Adipocyte (in vitro differentiated cells): ENCODE measurements at regions not wholly inside any gene's neighbourhood (a gene's known extent, or its start where the extent isn't known, plus 50 kb on each side); places are given as distances from the start of the nearest gene placed in this dataset.
"Not testable (repeated sequence)": the region's sequence is repeated elsewhere in the genome, so short reads cannot be mapped to it uniquely, and the experiment has no call there.

Experiments
- DNase-seq: peaks from one replicate; pipeline ENCODE4 v3.0.0-alpha.2; 2015; ENCODE audit warnings: low read depth
- H3K27me3 ChIP-seq: replicated peaks from 2 replicates; pipeline ENCODE4 v1.7.0; 2013; ENCODE audit warnings: mild to moderate bottlenecking, low read length, moderate library complexity; ENCODE audit not compliant: control insufficient read depth, insufficient read depth
- H3K36me3 ChIP-seq: 2 replicates; pipeline ENCODE4 v1.7.0; 2013; ENCODE audit warnings: low read length, mild to moderate bottlenecking, moderate library complexity; ENCODE audit not compliant: control insufficient read depth, insufficient read depth, severe bottlenecking
- H3K4me1 ChIP-seq: 2 replicates; pipeline ENCODE4 v1.7.0; 2013; ENCODE audit warnings: mild to moderate bottlenecking, low read length, moderate library complexity; ENCODE audit not compliant: control insufficient read depth, insufficient read depth
- H3K4me3 ChIP-seq: 2 replicates; pipeline ENCODE4 v1.7.0; 2013; ENCODE audit warnings: mild to moderate bottlenecking, low read length, moderate library complexity
- H3K9ac ChIP-seq: 2 replicates; pipeline ENCODE4 v1.7.0; 2013; ENCODE audit warnings: mild to moderate bottlenecking, low read length, moderate library complexity
- H3K9me3 ChIP-seq: 2 replicates; pipeline ENCODE4 v1.7.0; 2013; ENCODE audit warnings: mild to moderate bottlenecking, low read length, moderate library complexity; ENCODE audit not compliant: control insufficient read depth

DNA sequence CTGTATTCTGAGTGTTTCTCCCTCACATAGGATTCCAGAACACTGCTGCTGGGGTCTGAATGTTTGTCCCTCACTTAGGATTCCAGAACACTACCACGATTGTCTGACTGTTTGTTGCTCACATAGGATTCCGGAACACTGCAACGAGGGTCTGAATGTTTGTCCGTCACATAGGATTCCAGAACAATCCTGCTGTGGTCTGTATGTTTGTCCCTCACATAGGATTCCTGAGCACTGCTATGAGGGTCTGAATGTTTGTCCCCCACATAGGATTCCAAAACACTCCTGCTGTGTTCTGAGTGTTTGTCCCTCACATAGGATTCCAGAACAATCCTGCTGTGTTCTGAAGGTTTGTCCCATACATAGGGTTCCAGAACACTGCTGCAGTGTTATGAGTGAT lies 215.8 kb downstream of the FOXD4L6 start:
- H3K4me1 ChIP-seq, DNase-seq, H3K27me3 ChIP-seq, H3K4me3 ChIP-seq, H3K9ac ChIP-seq, H3K36me3 ChIP-seq: not testable (repeated sequence)
- peaks cover 52% of the 10 kb centered on the region for H3K9me3 ChIP-seq

DNA sequence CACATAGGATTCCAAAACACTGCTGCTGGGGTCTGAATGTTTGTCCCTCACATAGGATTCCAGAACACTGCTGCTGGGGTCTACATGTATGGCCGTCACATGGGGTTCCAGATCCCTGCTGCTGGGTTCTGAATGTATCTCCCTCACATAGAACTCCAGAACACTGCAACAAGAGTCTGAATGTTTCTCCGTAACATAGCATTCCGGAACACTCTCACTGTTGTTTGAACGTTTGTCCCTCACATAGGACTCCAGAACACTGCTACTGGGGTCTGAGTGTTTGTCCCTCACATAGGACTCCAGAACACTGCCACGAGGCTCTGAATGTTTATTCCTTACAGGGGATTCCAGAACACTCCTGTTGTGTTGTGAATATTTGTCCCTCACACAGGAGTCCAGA lies 216.8 kb downstream of the FOXD4L6 start:
- H3K27me3 ChIP-seq, result no peaks in the 10 kb centered on the region

DNA sequence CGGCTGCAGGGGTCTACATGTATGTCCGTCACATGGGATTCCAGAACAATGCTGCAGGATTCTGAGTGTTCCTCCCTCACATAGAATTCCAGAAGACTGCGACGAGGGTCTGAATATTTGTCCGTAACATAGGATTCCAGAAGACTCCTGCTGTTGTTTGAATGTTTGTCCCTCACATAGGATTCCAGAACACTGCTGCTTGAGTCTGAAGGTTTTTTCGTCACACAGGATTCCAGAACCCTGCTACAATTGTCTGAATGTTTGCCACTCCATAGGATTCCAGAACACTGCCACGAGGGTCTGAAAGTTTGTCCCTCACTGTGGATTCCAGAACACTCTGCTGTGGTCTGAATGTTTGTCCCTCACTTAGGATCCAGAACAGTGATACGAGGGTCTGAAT lies 217.5 kb downstream of the FOXD4L6 start:
- not testable (repeated sequence) for H3K27me3 ChIP-seq, H3K9ac ChIP-seq, H3K4me3 ChIP-seq, H3K36me3 ChIP-seq, DNase-seq, H3K4me1 ChIP-seq
- peaks cover 67% of the 10 kb centered on the region for H3K9me3 ChIP-seq

More for the DNA sequence above, 216.8 kb downstream of the FOXD4L6 start:
- DNase-seq, result no peak
- H3K9ac ChIP-seq, result no peak overlapping the region
- no peaks in the 10 kb centered on the region for H3K36me3 ChIP-seq
- peaks cover 61% of the 10 kb centered on the region for H3K9me3 ChIP-seq
- no peaks in the 10 kb centered on the region for H3K4me1 ChIP-seq
- H3K4me3 ChIP-seq, result no peak overlapping the region

DNA sequence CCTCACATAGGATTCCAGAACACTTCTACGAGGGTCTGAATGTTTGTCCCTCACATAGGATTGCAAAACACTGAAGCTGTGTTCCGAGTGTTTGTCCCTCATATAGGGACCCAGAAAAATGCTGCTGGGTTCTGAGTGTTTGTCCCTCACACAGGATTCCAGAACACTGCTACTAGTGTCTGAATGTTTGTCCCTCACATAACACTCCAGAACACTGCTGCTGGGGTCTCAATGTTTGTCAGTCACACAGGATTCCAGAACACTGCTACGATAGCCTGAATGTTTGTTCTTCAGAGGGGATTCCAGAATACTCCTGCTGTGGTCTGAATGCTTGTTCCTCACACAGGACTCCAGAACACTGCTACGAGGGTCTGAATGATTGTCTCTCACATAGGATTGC lies 218.7 kb downstream of the FOXD4L6 start:
- H3K4me3 ChIP-seq, result no peak overlapping the region
- H3K27me3 ChIP-seq, result no peaks in the 10 kb centered on the region
- peaks cover 77% of the 10 kb centered on the region for H3K9me3 ChIP-seq
- H3K36me3 ChIP-seq, result no peaks in the 10 kb centered on the region
- no peaks in the 10 kb centered on the region for H3K4me1 ChIP-seq
- DNase-seq, result no peak
- no peak overlapping the region for H3K9ac ChIP-seq

DNA sequence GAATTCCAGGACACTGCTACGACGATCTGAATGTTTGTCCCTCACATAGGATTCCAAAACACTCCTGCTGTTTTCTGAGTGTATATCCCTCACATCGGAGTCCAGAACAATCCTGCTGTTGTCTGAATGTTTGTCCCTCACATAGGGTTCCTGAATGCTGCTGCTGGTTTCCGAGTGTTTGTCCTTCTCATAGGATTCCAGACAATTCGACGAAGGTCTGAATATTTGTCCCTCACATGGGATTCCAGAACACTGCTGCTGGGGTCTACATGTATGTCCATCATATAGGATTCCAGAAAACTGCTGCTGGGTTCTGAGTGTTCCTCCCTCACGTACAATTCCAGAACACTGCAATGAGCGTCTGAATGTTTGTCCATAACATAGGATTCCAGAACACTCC lies 219.4 kb downstream of the FOXD4L6 start:
- peaks cover 83% of the 10 kb centered on the region for H3K9me3 ChIP-seq
- H3K27me3 ChIP-seq, H3K36me3 ChIP-seq, H3K4me3 ChIP-seq, H3K9ac ChIP-seq, H3K4me1 ChIP-seq, DNase-seq: not testable (repeated sequence)

DNA sequence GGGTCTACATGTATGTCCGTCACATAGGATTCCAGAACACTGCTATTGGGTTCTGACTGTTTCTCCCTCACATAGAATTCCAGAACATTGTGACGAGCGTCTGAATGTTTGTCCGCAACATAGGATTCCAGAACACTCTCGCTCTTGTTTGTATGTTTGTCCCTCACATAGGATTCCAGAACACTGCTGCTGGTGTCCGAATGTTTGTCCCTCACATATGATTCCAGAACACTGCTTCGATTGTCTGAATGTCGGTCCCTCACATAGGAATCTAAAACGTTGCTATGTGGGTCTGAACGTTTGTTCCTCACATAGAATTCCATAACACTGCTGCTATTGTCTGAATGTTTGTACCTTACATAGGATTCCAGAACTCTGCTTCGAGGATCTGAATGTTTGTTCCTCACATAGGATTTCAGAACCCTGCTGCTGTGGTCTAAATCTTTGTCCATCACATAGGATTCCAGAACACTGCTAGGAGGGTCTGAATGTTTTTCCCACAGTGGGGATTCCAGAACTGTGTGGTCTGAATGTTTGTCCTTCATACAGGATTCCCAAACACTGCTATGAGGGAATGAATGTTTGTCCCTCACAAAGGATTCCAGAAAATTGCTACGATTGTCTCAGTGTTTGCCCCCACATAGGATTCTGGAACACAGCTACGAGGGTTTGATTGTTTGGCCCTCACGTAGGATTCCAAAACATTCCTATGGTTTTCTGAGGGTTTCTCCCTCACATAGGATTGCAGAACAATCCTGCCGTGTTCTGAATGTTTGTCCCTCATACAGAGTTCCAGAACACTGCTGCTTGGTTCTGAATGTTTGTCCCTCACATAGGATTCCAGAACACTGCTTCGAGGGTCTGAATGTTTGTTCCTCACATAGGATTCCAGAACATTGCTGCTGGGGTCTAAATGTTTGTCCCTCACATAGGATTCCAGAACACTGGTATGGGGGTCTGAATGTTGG lies 220.5 kb downstream of the FOXD4L6 start:
- peaks cover 84% of the 10 kb centered on the region for H3K9me3 ChIP-seq
- DNase-seq, result no peak

DNA sequence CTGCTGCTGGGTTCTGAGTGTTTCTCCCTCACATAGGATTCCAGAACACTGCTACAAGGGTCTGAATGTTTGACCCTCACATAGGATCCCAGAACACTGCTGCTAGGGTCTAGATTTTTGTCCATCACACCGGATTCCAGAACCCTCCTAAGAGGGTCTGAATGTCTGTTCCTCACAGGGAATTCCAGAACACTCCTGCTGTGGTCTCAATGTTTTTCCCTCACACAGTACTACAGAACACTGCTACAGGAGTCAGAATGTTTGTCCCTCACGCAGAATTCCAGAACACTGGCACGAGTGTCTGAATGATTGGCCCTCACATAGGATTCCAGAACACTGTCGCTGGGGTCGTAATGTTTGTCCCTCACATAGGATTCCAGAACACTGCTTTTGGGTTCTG lies 221.6 kb downstream of the FOXD4L6 start:
- not testable (repeated sequence) for H3K9ac ChIP-seq, DNase-seq, H3K4me3 ChIP-seq, H3K27me3 ChIP-seq, H3K4me1 ChIP-seq, H3K36me3 ChIP-seq
- H3K9me3 ChIP-seq, result peaks cover 82% of the 10 kb centered on the region

More for the DNA sequence above, 220.5 kb downstream of the FOXD4L6 start:
- H3K27me3 ChIP-seq, result no peaks in the 10 kb centered on the region
- no peaks in the 10 kb centered on the region for H3K4me1 ChIP-seq
- H3K9ac ChIP-seq, result no peak overlapping the region
- H3K36me3 ChIP-seq, result no peaks in the 10 kb centered on the region
- H3K4me3 ChIP-seq, result no peak overlapping the region

DNA sequence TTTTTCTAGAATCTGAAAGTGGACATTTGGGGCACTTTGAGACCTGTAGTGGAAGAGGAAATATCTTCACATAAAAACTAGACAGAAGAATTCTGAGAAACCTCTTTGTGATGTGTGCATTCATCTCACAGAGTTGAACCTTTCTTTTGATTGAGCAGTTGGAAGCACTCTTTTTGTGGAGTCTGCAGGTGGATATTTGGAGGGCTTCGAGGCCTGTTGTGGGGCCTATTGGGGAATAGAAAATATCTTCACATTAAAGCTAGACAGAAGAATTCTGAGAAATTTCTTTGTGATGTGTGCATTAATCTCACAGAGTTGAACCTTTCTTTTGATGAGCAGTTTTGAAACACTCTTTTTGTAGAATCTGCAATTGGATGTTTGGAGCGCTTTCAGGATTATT lies 236.2 kb downstream of the FOXD4L6 start:
- H3K4me3 ChIP-seq, H3K27me3 ChIP-seq, H3K4me1 ChIP-seq, H3K36me3 ChIP-seq, H3K9ac ChIP-seq, DNase-seq: not testable (repeated sequence)
- H3K9me3 ChIP-seq, result peaks cover 98% of the 10 kb centered on the region

DNA sequence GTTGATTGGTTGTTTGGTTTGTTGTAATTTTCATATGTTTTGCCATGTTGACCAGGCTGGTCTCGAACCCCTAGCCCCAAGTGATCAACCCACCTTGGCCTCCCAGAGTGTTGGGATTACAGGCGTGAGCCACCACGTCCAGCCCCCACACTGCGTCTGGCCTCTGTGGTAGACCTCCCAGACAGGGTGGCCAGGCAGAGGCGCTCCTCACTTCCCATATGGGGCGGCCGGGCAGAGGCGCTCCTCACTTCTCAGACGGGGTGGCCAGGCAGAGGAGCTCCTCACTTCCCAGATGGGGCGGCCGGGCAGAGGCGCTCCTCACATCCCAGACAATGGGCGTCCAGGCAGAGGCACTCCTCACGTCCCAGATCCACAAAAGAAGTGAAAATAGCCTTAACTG lies 242.6 kb downstream of the FOXD4L6 start:
- not testable (repeated sequence) for H3K9ac ChIP-seq, H3K27me3 ChIP-seq, H3K36me3 ChIP-seq, H3K4me1 ChIP-seq, DNase-seq, H3K4me3 ChIP-seq
- H3K9me3 ChIP-seq, result peaks cover 75% of the 10 kb centered on the region

DNA sequence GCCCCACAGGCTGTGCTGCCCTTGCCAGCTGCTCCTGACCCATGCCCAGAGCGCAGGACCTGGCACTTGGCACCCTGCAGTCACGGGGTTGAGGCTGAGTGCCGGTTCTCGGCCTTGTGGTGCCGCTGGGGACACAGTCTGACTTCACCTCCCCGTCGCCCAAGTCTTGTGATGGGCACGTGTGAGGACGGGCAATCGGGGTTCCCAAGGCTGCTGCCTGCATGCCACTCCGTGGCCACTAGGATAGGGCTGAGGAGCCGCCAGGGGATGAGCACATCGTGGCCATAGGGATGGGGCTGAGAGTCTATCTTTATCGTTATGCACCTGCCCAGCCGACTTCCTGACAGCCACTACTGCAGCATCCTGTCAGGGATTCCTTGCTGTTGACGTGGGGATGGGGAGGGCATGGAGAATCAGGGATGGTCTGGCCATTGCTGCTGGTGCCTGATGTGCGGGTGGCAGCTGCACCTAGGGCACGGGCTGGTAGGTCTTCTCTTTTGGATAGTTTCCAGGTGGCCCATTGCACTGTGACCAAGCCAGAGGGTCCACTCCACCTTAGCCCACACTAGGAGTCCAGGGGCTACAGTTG lies 243.5 kb downstream of the FOXD4L6 start:
- H3K27me3 ChIP-seq, DNase-seq, H3K4me1 ChIP-seq, H3K9ac ChIP-seq, H3K36me3 ChIP-seq, H3K4me3 ChIP-seq: not testable (repeated sequence)
- H3K9me3 ChIP-seq, result peaks cover 75% of the 10 kb centered on the region

DNA sequence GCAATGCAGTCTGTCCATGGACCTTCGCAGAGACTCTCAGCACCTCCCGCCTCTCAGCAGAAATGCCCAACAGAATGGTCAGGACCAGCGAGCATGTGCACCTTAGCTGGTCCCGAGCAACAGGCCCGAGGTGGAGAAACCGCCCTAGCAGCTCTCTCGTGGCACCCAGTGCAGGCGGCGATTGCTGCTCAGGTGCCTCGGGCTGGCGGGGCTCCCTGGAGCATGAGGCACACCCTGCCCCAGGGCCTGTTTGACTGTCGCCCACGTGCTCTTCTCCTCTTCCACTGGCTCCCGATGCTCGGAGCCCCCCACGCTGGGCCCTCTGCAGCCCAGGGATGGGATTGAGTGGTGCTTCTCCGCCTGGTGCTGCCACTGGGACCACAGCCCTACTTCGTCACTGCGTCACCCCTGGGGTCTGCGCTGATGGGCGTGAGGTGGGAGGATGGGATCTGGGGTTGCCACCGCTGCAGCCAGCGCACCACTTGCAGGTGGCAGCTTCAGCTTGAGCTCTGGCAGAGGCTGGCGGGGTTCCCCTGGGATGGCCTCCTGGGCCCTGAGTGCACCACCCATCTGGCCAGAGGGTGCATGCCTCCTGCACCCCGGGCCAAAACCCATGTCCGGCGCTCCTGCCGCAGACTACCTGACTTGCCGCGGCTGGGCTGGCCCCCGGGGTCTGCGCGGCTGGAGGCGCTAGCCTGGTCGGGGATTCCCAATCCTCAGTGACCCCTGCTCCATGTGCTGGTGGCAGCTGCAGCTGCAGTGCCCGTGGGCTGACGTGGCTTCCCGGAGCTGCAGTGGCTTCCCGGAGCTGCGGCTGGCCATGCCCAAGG lies 244.2 kb downstream of the FOXD4L6 start:
- DNase-seq, result no peak
- Histone ChIP-seq H3K4me3 (no peak overlapping the region), H3K36me3 (no peaks in the 10 kb centered on the region), H3K4me1 (no peaks in the 10 kb centered on the region), H3K27me3 (no peaks in the 10 kb centered on the region), H3K9me3 (peaks cover 74% of the 10 kb centered on the region), H3K9ac (no peak overlapping the region)
